ENCODE measurements at regions not wholly inside any gene's neighbourhood (a gene's known extent, or its start where the extent isn't known, plus 50 kb on each side); places are given as distances from the start of the nearest gene placed in this dataset.

GRCh38 chrX:122047261-122047660, 999.9 kb downstream of the GLUD2 start:
- WGBS, 2 donors, result 57 to 60% methylated on average over 1 to 2 of the region's 2 CpGs
- H3K4me1 ChIP-seq, result no peaks in the 10 kb centered on the region
- no peaks in the 10 kb centered on the region for H3K36me3 ChIP-seq
- no peaks in the 10 kb centered on the region for H3K27me3 ChIP-seq
- TF ChIP-seq, protein P1, sequence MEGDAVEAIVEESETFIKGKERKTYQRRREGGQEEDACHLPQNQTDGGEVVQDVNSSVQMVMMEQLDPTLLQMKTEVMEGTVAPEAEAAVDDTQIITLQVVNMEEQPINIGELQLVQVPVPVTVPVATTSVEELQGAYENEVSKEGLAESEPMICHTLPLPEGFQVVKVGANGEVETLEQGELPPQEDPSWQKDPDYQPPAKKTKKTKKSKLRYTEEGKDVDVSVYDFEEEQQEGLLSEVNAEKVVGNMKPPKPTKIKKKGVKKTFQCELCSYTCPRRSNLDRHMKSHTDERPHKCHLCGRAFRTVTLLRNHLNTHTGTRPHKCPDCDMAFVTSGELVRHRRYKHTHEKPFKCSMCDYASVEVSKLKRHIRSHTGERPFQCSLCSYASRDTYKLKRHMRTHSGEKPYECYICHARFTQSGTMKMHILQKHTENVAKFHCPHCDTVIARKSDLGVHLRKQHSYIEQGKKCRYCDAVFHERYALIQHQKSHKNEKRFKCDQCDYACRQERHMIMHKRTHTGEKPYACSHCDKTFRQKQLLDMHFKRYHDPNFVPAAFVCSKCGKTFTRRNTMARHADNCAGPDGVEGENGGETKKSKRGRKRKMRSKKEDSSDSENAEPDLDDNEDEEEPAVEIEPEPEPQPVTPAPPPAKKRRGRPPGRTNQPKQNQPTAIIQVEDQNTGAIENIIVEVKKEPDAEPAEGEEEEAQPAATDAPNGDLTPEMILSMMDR (IDR thresholded peaks at IDR 0.05), result no peak
- TF ChIP-seq POLR2A (IDR thresholded peaks at IDR 0.05), result no peak
- no peak for DNase-seq
- H3K27ac ChIP-seq, result no peak overlapping the region
- intact Hi-C loops (cut with DNase I), result no loop called here
- H3K9me3 ChIP-seq, result no peaks in the 10 kb centered on the region
- H3K4me3 ChIP-seq (replicated peaks in 1 of 3), result no peak overlapping the region

DNA sequence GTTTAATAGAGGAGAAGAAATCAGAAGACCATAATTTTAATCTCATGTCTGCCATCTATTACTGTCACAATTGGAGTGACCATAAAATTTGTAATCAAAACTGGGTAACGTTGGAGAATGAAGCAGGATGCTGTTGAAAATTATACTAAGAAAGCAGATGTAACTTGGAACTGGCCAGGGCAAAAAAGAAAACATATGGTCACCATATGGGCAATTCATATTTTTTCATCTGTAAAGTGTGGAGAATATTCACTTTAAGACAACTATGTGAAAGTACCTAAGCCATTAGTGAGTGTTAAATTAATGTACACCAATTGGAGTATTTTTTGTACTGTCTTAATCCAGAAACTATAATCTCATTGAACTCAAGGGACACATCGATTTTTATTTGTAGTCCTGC, 1008.0 kb downstream of the GLUD2 start:
- no peak overlapping the region for H3K4me3 ChIP-seq (replicated peaks in 1 of 3)
- intact Hi-C loops (cut with DNase I), result no loop called here
- H3K27ac ChIP-seq, result no peak overlapping the region
- H3K9me3 ChIP-seq, result no peaks in the 10 kb centered on the region
- no peaks in the 10 kb centered on the region for H3K27me3 ChIP-seq
- no peak for DNase-seq
- no peaks in the 10 kb centered on the region for H3K36me3 ChIP-seq
- no peak for TF ChIP-seq POLR2A (IDR thresholded peaks at IDR 0.05)
- TF ChIP-seq, protein P1 (IDR thresholded peaks at IDR 0.05), result no peak
- WGBS, 2 donors, result 40 to 44% methylated on average over 2 of the region's 2 CpGs
- no peaks in the 10 kb centered on the region for H3K4me1 ChIP-seq

- 67 to 69% methylated on average over 2 of the region's 2 CpGs for WGBS, 2 donors
- DNase-seq, result no peak
- no peaks in the 10 kb centered on the region for H3K36me3 ChIP-seq
- H3K27ac ChIP-seq, result no peak overlapping the region
- H3K27me3 ChIP-seq, result no peaks in the 10 kb centered on the region
- no peaks in the 10 kb centered on the region for H3K9me3 ChIP-seq
- no peak overlapping the region for H3K4me3 ChIP-seq (replicated peaks in 1 of 3)
- TF ChIP-seq POLR2A (IDR thresholded peaks at IDR 0.05), result no peak
- no peaks in the 10 kb centered on the region for H3K4me1 ChIP-seq
- intact Hi-C loops (cut with DNase I), result no loop called here
Measured at GRCh38 chrX:122055979-122056715, 1008.7 kb downstream of the GLUD2 start.

GRCh38 chrX:122076241-122076640, 1028.8 kb downstream of the GLUD2 start:
- DNase-seq, result no peak
- intact Hi-C loops (cut with DNase I), result no loop called here
- TF ChIP-seq POLR2A (IDR thresholded peaks at IDR 0.05), result no peak
- TF ChIP-seq, protein P1 (IDR thresholded peaks at IDR 0.05), result no peak
- H3K36me3 ChIP-seq, result no peaks in the 10 kb centered on the region
- H3K27me3 ChIP-seq, result no peaks in the 10 kb centered on the region
- no peaks in the 10 kb centered on the region for H3K9me3 ChIP-seq
- H3K27ac ChIP-seq, result no peak overlapping the region
- H3K4me1 ChIP-seq, result no peaks in the 10 kb centered on the region
- 73 to 95% methylated on average over 1 of the region's 1 CpG for WGBS, 2 donors
- H3K4me3 ChIP-seq (replicated peaks in 1 of 3), result no peak overlapping the region

GRCh38 chrX:122078079-122078478, 1030.7 kb downstream of the GLUD2 start:
- H3K4me1 ChIP-seq, result no peaks in the 10 kb centered on the region
- TF ChIP-seq POLR2A (IDR thresholded peaks at IDR 0.05), result no peak
- TF ChIP-seq, protein P1 (IDR thresholded peaks at IDR 0.05), result no peak
- no peak for DNase-seq
- no peaks in the 10 kb centered on the region for H3K27me3 ChIP-seq
- intact Hi-C loops (cut with DNase I), result no loop called here
- H3K36me3 ChIP-seq, result no peaks in the 10 kb centered on the region
- H3K9me3 ChIP-seq, result no peaks in the 10 kb centered on the region
- no peak overlapping the region for H3K27ac ChIP-seq
- no peak overlapping the region for H3K4me3 ChIP-seq (replicated peaks in 1 of 3)
- WGBS, 2 donors, result 69 to 83% methylated on average over 1 of the region's 1 CpG

Data from thyroid gland (tissue), 4 donors.